ENCODE measurements at regions not wholly inside any gene's neighbourhood (a gene's known extent, or its start where the extent isn't known, plus 50 kb on each side); places are given as distances from the start of the nearest gene placed in this dataset.

- FAIRE-seq (no peak), DNase-seq (ENCODE audit: low read depth, low spot score) (no peak)
- Histone ChIP-seq H3K79me2 (ENCODE audit: control insufficient read depth, insufficient read depth, low read length) (no peaks in the 10 kb centered on the region), H3K4me1 (ENCODE audit: control insufficient read depth, extremely low read depth, insufficient read depth, low read length) (no peaks in the 10 kb centered on the region), H2AFZ (ENCODE audit: low read depth, low read length) (no peak overlapping the region), H3K36me3 (ENCODE audit: control insufficient read depth in 2 of 2, extremely low read depth in 1 of 2, insufficient read depth in 2 of 2, low read length in 2 of 2) (no peaks in the 10 kb centered on the region), H3K9me1 (replicated peaks; ENCODE audit: control insufficient read depth, extremely low read depth, insufficient read depth, low read length) (no peaks in the 10 kb centered on the region), H4K20me1 (replicated peaks; ENCODE audit: control insufficient read depth, extremely low read depth, insufficient read depth, low read length) (no peaks in the 10 kb centered on the region), H3K27ac (ENCODE audit: insufficient read depth, low read depth, low read length) (no peak overlapping the region), H3K4me3 (replicated peaks in 1 of 3; ENCODE audit: insufficient read depth in 1 of 3, low read depth in 1 of 3, low read length in 3 of 3) (no peak overlapping the region), H3K9me3 (replicated peaks; ENCODE audit: control insufficient read depth, insufficient read depth, low read length) (no peaks in the 10 kb centered on the region), H3K4me2 (ENCODE audit: insufficient read depth, low read length) (no peak overlapping the region), H3K9ac (replicated peaks; ENCODE audit: extremely low read depth, insufficient read depth, low read length) (no peak overlapping the region), H3K27me3 (ENCODE audit: control insufficient read depth in 2 of 2, insufficient read depth in 2 of 2, low read length in 2 of 2) (no peaks in the 10 kb centered on the region)
- no TSS peak for BruUV-seq (replicated peaks)
- intact Hi-C loops (cut with micrococcal nuclease), result no loop called here
- CTCF ChIA-PET, result no interaction called here
- POLR2A ChIA-PET, result no interaction called here
- TF ChIP-seq POLR2AphosphoS5 (IDR thresholded peaks at IDR 0.05; ENCODE audit: insufficient read depth, low read depth, low read length), result no peak
- TF ChIP-seq MYC (IDR thresholded peaks at IDR 0.05; ENCODE audit: low read depth, low read length), result no peak
- no peak for TF ChIP-seq JUN (IDR thresholded peaks at IDR 0.05; ENCODE audit: borderline replicate concordance, insufficient read depth, insufficient read length, low read depth)
- TF ChIP-seq CTCF (IDR thresholded peaks at IDR 0.05; ENCODE audit: extremely low read depth in 1 of 2, insufficient read depth in 1 of 2, low read depth in 1 of 2, low read length in 2 of 2), result no peak
- no peak for TF ChIP-seq EZH2 (IDR thresholded peaks at IDR 0.05; ENCODE audit: borderline replicate concordance, low read depth, low read length, severe bottlenecking)
- TF ChIP-seq POLR2A (IDR thresholded peaks at IDR 0.05; ENCODE audit: low read depth, low read length), result no peak
- no peak for TF ChIP-seq MAX (IDR thresholded peaks at IDR 0.05; ENCODE audit: insufficient read depth, insufficient read length)
- TF ChIP-seq GATA2 (IDR thresholded peaks at IDR 0.05; ENCODE audit: insufficient read depth, insufficient read length, low read depth, low read length), result no peak
- no peak for TF ChIP-seq FOS (IDR thresholded peaks at IDR 0.05; ENCODE audit: borderline replicate concordance, insufficient read depth, low read length)
- dilution Hi-C loops (cut with MboI; ENCODE audit: extremely low pct_ligation_motif_present, low sequenced_read_pairs), result no loop called here
Observed at GRCh38 chrX:91122151-91122694, 312.4 kb upstream of the PABPC5 start.
